KBM-7 (cell line): ENCODE measurements at regions not wholly inside any gene's neighbourhood (a gene's known extent, or its start where the extent isn't known, plus 50 kb on each side); places are given as distances from the start of the nearest gene placed in this dataset.
A peak's percentile ranks its signal among the peaks of the same experiment; 100 is the strongest.

Experiments used
- DNase-seq: peaks from one replicate; pipeline ENCODE4 v3.0.0-alpha.2; 2015
- in situ Hi-C: fragments of 300-500 bp; cut with MboI; formaldehyde crosslinking; loops from 2 replicates; pipeline ENCODE4 v1.14.3; 2020; ENCODE audit warnings: low sequenced_read_pairs, low pct_unique_long_range_greater_than_20kb, mixed read lengths

DNA sequence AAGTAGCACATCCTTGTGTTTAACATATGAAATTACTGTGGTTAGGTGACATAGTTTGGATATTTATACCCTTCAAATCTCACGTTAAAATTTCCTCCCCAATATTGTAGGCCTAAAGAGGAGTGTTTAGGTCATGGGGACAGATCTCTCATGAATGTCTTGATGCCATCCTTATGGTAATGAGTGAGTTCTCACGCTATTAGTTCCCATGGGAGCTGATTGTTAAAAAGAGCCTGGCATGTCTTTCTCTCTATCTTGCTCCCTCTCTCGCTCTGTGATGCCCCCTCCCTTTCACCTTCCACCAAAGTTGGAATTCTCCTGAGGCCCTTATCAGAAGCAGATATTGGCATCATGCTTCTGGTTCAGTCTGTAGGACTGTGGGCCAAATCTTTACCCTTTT lies 660.1 kb downstream of the ADCYAP1 start:
- in situ Hi-C loops = no loop called here

DNA sequence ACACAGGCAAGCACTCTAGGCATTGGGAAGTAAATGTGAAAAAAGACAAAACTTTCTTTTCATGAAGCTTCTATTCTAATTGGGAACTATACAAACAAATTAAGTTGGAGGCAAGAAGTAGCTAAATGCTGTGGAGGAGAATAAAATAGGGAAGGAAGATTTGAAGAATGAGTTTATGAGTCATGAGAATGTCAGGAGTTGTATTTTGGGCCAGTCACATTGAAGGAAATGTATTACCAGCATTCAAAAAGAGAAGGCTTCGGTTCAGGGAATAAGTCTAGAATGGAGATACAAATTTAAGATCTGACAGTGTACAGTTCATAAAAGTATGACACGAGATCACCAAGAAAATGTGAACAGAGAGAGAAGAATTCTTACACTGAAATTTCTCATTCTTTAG lies 666.5 kb downstream of the ADCYAP1 start:
- in situ Hi-C loops = no loop called here
- DNase-seq = no peak

More for the DNA sequence above, 660.1 kb downstream of the ADCYAP1 start:
- no peak for DNase-seq

DNA sequence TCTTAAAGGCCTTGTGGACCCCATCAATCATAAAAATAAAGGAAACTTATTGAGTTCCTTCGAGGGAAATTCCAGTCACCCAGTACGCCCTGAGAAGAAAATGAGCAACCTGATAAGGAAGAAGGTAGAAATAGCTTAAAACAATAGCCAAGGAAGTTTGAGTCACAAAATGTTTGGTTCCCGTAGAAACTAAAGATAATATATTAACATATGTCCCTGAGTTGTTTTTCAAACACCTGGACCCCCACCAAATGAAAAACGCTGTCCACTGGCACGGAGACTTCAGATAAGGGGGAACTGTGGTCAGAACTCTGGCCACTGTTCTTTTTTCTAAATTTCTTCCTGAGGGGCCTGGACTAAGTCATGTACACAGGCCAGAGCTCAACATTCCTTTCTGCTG lies 669.1 kb downstream of the ADCYAP1 start:
- DNase-seq = no peak
- in situ Hi-C loops = no loop called here

DNA sequence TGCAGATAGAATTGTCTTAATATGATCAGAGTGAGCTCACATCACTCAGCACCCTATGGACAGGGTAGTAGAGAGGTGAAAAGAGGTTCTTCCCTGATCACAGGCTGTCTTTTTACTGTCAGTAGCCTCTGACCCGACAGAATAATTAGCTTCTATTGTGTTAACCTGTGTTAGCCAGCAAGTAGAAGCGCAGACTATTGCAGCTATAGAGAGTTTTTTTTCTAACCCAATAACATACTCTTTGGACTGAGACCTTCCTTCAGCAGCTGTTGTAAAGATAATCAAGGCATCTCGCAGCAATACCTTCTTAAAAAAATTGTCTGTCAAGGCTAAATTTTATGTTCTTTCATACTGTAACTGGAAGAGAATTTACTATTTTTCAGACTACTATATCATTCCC lies 670.4 kb downstream of the ADCYAP1 start:
- no peak for DNase-seq
- in situ Hi-C loops = no loop called here

DNA sequence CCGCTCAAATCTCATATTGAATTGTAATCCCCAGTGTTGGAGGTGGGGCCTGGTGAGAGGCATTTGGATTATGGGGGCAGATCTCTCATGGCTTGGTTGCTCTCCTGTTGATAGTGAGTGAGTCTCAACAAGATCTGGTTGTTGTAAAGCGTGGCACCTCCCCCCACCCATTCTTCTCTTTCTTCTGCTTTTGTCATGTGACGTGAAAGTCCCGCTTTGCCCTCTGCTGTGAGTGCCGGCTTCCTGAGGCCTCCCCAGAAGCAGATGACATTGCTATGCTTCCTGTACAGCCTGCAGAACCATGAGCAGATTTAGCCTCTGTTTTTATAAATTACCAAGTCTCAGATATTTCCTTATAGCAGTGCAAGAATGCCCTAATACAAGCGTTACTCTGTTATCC lies 673.8 kb downstream of the ADCYAP1 start:
- in situ Hi-C loops = no loop called here
- peak; percentile 66 for DNase-seq

DNA sequence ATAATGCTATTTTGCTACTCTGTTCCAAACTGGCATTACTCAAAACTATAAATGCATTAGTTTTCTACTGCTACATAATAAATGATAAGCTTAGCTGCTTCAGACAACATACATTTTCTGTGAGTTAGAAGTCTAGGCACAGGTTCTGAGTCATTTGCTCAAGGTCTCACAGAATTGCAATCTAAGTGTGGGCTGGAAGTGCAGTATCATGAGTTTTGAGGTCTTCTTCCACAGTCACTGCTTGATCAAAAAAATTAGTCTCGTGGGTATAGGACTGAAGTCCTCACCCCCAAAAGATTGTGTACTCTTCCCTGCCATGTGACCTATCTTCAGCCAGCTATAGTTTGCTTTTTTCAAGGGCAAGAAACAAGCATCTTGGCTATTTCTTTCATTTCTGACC lies 676.9 kb downstream of the ADCYAP1 start:
- in situ Hi-C loops = no loop called here
- DNase-seq = no peak

DNA sequence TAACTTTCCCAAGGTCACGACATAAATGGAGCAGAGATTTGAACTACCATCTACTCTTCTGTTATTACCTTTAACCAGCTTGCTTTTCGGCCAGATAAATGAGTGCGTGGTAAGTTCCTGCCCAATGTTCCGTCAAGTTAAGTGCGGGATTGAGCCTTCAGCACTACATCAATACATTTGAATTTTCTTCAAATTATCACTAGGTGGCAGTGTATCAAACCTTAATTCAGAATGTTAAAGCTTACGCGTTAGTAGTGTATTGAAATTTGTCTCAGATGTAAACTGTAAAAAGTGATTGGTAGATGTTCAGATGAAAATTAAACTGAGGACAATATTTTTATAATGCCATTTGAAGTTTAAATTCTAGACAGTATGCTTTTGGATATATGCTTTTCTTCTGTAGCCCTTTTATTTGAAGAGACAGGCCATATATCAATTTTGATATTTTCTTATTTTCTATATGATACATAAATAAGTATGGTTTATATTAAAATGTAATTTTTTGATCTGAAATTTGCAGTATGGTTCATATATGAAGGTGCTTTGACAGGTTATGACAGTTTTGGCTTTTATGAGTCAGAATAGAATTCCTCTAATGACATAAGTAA lies 681.3 kb downstream of the ADCYAP1 start:
- in situ Hi-C loops = no loop called here
- DNase-seq = peak; percentile 40

DNA sequence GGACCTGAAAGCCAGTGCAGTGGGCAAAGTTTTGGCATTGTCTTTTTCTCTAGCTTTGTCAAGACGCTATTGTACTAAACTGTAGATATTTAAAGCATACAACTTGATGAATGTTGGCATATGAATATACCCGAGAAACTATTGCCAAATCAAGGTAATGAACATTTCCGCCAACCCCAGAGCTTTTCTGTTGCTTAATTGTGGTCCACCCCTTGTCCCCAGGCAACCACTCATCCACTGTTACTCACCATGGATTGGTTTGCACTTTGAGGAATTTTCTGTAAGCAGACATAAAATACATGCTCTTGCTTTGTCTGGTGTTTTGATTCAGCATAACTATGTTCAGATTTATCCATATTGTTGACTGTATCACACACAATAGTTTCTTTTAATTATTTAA lies 688.4 kb downstream of the ADCYAP1 start:
- DNase-seq = no peak
- in situ Hi-C loops = no loop called here

DNA sequence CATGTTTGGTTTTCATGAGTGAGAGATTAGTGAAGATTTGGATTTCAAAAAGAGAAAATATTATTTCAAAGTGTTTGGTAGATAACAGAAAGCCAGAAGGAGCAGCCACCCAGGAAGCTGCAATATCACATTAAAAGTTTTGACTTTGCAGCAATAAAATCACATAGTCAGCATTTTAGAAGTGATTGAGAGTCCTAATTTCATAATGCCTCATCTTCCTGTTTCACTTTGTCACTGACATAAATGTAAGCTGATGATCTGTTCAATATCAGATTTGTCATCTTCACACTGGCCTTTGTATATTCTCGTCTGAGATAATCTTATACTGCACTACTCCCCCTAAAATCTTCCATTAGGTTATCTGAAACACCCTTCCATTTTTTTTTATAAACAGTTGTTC lies 690.5 kb downstream of the ADCYAP1 start:
- in situ Hi-C loops = no loop called here
- no peak for DNase-seq

DNA sequence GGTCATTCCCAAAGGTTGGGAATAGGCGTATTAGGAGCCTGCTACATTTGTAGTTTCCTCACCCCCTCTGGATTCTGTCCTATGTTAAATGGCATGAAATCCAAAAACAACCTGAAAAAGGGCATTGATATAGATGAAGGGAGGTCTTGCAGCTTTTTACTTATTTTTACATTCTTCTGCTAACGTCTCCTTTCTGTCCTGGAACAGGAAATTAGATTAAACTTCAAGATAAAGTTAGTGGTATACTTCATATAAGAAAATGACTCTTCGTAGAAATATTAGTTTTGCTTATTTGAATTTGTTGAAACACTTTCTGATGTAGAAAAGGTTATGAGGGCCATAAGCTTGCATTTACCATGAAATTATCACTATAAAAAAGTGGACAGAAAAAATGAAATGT lies 694.5 kb downstream of the ADCYAP1 start:
- no peak for DNase-seq
- in situ Hi-C loops = no loop called here

DNA sequence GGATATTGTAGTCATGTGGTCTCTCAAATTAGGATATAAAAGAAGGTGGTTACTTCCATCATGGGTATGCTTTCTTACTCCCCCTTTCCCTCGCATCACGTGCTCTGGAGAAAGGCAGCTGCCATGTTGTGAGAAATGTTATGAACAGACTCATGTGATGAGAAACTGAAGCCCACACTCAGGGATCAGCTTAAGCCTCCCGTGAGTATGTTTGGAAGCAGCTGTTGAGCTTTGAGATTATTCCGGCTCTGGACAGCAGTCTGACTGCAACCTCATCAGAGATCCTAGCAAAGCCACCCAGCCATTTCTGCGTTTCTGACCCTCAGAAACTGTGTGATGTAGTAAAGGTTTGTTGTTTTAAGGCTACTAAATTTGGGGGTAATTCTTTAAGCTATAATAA lies 700.1 kb downstream of the ADCYAP1 start:
- in situ Hi-C loops = no loop called here
- DNase-seq = no peak

DNA sequence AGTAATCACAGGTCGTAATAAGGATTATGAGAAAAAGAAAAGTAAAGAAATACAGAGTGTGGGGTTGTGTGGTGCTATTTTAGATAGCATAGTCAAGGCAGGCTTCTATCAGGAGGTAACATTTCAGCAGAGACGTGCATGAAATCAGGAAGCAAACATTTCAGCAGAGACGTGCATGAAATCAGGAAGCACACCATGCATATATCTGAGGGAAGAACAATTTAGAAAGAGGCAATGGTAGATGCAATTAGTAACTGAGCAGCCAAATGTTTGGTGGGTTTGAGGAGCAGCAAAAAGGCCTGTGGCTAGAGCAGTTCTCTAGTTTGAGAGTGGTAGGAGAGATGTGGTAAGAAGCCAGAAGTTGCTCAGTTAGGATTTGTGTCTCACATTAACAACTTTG lies 713.7 kb downstream of the ADCYAP1 start:
- DNase-seq = no peak
- in situ Hi-C loops = no loop called here

DNA sequence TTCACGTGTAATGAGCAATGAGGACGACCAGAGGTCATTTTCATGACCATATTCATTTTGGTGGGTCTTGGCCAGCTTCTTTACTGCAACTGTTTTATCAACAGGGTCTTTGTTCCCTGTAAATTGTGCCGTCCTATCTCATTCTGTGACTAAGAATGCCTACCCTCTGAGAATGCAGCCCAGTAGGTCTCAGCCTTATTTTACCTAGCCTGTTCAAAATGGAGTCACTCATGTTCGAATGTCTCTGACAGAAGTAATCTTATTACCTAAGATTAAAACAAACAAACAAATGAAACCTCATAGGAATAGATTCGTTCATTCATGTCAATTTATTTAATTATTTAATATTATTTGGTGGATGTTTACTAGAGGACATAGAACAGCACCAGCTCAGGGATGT lies 714.8 kb downstream of the ADCYAP1 start:
- in situ Hi-C loops = no loop called here
- DNase-seq = no peak

DNA sequence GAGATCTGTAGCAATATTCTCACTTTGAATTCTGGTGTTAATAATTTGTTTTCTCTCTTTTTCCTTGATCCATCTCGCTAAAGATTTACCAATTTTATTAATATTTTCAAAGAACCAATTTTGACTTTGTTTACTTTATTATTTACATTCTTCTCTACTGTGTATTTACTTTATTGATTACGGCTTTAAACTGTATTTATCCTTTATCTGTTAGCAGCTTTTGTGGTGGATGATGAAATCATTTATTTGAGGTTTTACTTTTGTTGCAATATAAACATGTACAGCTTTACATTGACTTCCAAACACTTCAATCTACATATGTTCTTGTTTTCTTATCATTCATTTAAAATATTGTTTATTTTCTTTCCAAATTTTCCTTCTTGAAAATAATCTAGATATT lies 719.9 kb downstream of the ADCYAP1 start:
- in situ Hi-C loops = no loop called here
- DNase-seq = no peak

DNA sequence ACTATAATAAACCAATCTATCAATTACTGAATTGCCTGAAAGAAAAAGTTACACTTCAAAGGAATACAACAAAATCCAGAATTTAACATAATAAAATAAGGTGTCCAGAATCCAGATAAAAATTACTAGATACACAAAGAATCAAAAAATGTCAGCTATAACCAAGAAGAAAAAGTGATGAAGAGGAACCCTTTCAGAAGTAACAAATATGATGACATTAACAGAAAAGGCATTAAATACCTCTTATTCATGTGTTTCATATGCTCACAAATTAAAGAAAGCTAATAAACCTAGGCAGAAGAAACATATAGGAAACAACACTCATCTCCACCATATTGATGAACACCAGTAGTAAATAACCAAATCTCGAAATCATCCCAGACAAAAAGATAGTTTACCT lies 722.8 kb downstream of the ADCYAP1 start:
- DNase-seq = no peak
- in situ Hi-C loops = no loop called here

DNA sequence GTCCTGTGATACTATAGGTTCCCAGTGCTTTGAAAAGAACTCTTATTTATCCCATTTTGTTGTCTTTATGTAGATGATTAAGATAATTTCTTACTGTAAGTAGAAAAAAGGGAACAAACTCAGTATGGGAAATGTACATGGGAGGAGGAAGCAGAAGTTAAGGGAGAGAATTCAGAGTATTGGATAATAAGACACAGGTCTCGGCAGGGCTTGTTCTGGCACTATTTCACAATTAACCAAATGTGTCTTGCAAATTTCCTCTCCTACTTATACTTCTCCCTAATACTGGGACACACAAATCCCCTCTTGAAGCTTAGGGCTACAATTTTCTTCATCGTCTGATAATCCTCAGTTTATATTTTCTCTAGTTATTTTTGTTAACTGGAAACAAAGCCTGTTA lies 744.0 kb downstream of the ADCYAP1 start:
- peak; percentile 5 for DNase-seq
- in situ Hi-C loops = no loop called here

DNA sequence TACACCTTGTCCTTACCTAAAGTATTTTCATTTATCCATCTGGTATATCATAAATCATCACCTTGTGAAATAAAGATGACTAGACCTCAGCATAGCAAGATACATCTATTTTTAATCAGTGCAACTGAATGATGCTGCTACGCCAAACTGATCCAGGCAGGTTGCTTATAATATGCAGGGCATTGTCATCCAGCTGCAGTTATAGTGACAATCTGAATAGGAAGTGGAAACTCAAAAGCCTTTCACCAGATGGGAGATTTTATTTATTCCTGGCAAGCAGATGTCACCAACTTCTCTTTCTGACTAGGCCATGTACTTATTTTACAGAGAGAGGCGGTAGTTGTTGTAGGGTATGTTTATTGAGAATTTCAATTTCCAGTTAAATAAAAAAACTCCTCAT lies 747.3 kb downstream of the ADCYAP1 start:
- in situ Hi-C loops = no loop called here
- DNase-seq = no peak

DNA sequence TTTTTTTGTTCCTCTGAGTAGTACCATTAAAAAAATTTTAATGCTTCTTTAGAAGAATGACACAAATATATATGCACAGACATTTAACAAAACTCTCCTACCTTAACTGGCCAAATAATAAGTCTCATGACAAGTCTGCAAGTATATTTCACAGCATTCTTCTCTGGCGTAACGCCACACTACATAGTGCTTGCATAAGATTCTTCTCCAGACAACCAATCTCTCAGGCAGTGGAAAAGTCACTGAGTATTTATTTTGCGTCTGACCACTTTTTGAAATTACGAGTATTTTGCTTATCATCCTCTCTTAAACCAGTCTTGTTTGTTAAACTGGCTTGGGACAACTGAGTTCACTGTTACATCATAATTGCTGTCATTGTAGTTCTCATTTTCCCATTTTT lies 749.2 kb downstream of the ADCYAP1 start:
- DNase-seq = no peak
- in situ Hi-C loops = no loop called here

DNA sequence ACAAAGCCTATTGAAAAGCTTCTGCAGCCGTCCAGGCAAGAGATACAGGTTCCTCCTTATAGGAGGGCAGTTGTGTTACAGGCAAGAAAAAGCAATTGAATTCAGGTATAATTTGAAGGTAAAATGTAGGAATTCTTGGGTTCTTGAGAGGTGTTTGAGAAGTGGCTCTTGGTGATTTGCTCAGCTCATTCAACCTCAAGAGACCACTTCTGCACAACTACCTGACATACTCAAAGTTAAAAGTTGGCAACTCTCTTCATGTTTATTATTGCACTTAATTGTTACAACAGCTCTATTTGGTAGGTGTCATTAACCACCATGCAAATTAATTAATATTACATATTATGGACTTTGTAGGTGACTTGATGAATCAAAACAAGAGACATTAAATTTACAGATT lies 753.2 kb downstream of the ADCYAP1 start:
- DNase-seq = no peak
- in situ Hi-C loops = no loop called here

DNA sequence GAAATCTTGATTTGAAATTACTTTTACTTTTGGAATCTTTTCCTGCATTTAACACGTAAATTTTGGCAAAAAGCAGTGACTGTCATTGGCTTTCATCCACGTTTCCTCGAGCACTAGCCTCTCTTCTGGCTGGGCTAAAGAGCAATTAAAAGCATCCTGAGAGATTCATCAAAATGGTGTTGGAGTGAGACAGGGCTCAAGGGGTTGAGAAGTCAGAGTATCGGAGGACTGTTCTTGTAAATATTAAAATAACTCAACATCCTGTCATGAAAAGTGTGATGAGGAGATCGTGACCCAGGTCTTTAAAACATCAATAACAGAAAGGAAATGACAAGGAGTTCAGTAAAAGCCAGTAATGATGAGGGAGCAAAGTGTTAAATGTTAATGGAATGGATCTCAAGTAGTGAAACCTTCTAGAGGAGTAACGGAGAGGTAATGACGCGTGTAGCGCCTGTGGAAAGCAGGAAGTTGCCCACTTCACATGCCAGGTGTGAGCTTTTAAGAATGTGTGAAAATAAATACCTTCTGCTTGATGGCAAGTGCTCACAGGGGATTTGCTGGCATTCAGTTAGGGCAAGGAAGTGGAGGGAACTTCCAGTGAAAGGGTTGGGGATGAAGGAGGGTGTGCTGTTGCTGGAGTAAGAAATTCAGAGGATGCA lies 754.4 kb downstream of the ADCYAP1 start:
- no peak for DNase-seq
- in situ Hi-C loops = no loop called here
